ENCODE measurements at regions not wholly inside any gene's neighbourhood (a gene's known extent, or its start where the extent isn't known, plus 50 kb on each side); places are given as distances from the start of the nearest gene placed in this dataset.

- TF ChIP-seq POLR2A (IDR thresholded peaks at IDR 0.05) (no peak), CTCF (IDR thresholded peaks at IDR 0.05) (no peak)
Measured at GRCh38 chr5:24112420-24112819, 532.4 kb downstream of the CDH10 start.
